GM21576 (cell line): ENCODE measurements at regions not wholly inside any gene's neighbourhood (a gene's known extent, or its start where the extent isn't known, plus 50 kb on each side); places are given as distances from the start of the nearest gene placed in this dataset.
"Not testable (repeated sequence)": the region's sequence is repeated elsewhere in the genome, so short reads cannot be mapped to it uniquely, and the experiment has no call there.

Source experiments
- ATAC-seq: cut with Tn5 transposase; IDR thresholded peaks from one replicate; pipeline ENCODE4 v1.9.1; 2021; ENCODE audit warnings: mild to moderate bottlenecking, moderate library complexity; ENCODE audit not compliant: unreplicated experiment

GRCh38 chr1:195715652-195716051 is 892.6 kb downstream of the KCNT2 start:
- no peak for ATAC-seq

GRCh38 chr1:195714248-195714647 is 894.0 kb downstream of the KCNT2 start:
- no peak for ATAC-seq

- no peak for ATAC-seq
These were observed 898.4 kb downstream of the KCNT2 start for GRCh38 chr1:195709821-195710220.

GRCh38 chr1:195704028-195704427 is 904.2 kb downstream of the KCNT2 start:
- ATAC-seq = no peak

- ATAC-seq = no peak
These were observed 907.1 kb downstream of the KCNT2 start for GRCh38 chr1:195701149-195701548.

GRCh38 chr1:195697130-195697529 is 911.1 kb downstream of the KCNT2 start:
- no peak for ATAC-seq

GRCh38 chr1:195686764-195687163 is 921.5 kb downstream of the KCNT2 start:
- no peak for ATAC-seq

- ATAC-seq = no peak
These were observed 943.6 kb downstream of the KCNT2 start for GRCh38 chr1:195664628-195665027.

GRCh38 chr1:195663549-195664280 is 944.5 kb downstream of the KCNT2 start:
- no peak for ATAC-seq

- no peak for ATAC-seq
These were observed 951.5 kb downstream of the KCNT2 start for GRCh38 chr1:195656780-195657179.

- ATAC-seq = not testable (repeated sequence)
These were observed 959.4 kb downstream of the KCNT2 start for GRCh38 chr1:195648875-195649274.

- ATAC-seq = no peak
These were observed 970.7 kb downstream of the KCNT2 start for GRCh38 chr1:195637539-195637938.

GRCh38 chr1:195618287-195618686 is 990.0 kb downstream of the KCNT2 start:
- no peak for ATAC-seq

- ATAC-seq = no peak
These were observed 991.1 kb downstream of the KCNT2 start for GRCh38 chr1:195617106-195617505.

GRCh38 chr1:195608883-195609282 is 999.4 kb downstream of the KCNT2 start:
- ATAC-seq = no peak

- ATAC-seq = no peak
These were observed 1001.8 kb downstream of the KCNT2 start for GRCh38 chr1:195606483-195606882.

- no peak for ATAC-seq
These were observed 1004.0 kb downstream of the KCNT2 start for GRCh38 chr1:195604287-195604686.

- no peak for ATAC-seq
These were observed 1010.3 kb downstream of the KCNT2 start for GRCh38 chr1:195597891-195598290.

GRCh38 chr1:195594773-195595172 is 1013.5 kb downstream of the KCNT2 start:
- no peak for ATAC-seq

GRCh38 chr1:195594322-195594721 is 1013.9 kb downstream of the KCNT2 start:
- no peak for ATAC-seq

GRCh38 chr1:195591917-195592672 is 1016.1 kb downstream of the KCNT2 start:
- ATAC-seq = no peak

GRCh38 chr1:195590649-195591048 is 1017.6 kb downstream of the KCNT2 start:
- no peak for ATAC-seq
